ENCODE measurements at regions not wholly inside any gene's neighbourhood (a gene's known extent, or its start where the extent isn't known, plus 50 kb on each side); places are given as distances from the start of the nearest gene placed in this dataset.

DNA sequence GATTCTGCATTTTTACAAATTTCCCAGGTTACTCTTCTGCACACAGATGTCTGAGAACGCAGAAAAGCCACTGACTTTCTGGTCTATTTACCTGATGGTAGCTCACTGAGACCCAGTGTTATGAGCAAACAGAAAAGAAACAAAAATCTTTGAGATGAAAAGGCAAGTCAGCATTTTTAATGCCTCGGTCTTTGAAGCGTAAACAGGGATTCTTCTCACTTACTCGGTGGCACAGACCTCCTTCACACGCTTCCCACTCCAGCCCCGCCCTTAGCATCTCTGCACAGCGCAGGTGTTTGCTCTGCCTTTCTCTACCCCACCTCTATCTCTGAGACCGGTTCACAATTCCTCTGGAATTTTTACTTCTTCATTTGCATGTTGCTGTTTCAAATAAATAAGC, 195.0 kb upstream of the IRX1 start:
- Histone ChIP-seq H3K27ac (ENCODE audit: low read depth, low read length, severe bottlenecking) (no peak overlapping the region), H3K4me3 (ENCODE audit: extremely low read depth, insufficient read depth, low read length, poor library complexity, severe bottlenecking) (no peak overlapping the region), H3K9me3 (ENCODE audit: control insufficient read depth, low read length) (peaks cover 6% of the 10 kb centered on the region), H3K4me1 (ENCODE audit: control insufficient read depth, insufficient read depth, low read length, poor library complexity, severe bottlenecking) (no peaks in the 10 kb centered on the region), H3K36me3 (ENCODE audit: control insufficient read depth, insufficient read depth, low read length) (no peaks in the 10 kb centered on the region)
- WGBS, 2 experiments (ENCODE audit: insufficient coverage in 2 of 2): 76 to 95% methylated on average over 8 of the region's 8 CpGs

DNA sequence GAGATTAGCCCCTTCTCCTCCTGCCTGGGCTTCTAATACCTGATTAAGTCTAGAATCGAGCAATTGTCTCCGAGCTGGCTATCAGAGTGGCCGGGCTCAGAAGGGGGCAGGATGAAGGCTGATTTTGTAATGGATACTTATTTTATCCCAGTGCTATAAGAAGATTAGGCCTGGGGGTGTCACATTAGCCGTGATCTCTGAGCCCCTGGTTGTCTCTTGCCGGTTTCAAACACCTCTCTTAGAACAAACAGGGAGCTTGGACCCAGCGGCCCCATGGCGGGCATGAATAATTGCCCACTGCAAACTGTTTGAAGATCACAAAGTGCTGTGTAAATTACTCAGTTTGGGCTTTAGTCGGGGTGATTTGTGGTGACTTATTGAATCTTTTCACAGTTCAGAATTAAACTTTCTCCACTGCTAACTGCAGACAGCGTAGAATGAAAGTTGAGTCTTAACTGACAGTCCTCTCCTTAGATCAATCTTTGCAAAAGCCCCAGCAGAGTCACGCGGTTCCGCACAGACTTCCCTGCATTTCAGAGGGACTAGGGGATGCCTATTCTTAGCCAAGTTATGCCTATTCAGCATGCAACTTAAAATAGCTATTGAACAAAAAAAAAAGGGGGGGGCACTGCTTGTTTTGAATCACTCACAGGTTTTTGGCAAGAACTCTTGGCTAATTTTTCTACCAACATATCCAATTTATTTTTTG, 200.6 kb upstream of the IRX1 start:
- Histone ChIP-seq H3K27ac (ENCODE audit: low read depth, low read length, severe bottlenecking) (no peak overlapping the region), H3K4me3 (ENCODE audit: extremely low read depth, insufficient read depth, low read length, poor library complexity, severe bottlenecking) (no peak overlapping the region), H3K9me3 (ENCODE audit: control insufficient read depth, low read length) (peaks cover 6% of the 10 kb centered on the region), H3K4me1 (ENCODE audit: control insufficient read depth, insufficient read depth, low read length, poor library complexity, severe bottlenecking) (no peaks in the 10 kb centered on the region), H3K36me3 (ENCODE audit: control insufficient read depth, insufficient read depth, low read length) (no peaks in the 10 kb centered on the region)
- 54 to 67% methylated on average over 3 to 8 of the region's 12 CpGs for WGBS, 2 experiments (ENCODE audit: insufficient coverage in 2 of 2)

DNA sequence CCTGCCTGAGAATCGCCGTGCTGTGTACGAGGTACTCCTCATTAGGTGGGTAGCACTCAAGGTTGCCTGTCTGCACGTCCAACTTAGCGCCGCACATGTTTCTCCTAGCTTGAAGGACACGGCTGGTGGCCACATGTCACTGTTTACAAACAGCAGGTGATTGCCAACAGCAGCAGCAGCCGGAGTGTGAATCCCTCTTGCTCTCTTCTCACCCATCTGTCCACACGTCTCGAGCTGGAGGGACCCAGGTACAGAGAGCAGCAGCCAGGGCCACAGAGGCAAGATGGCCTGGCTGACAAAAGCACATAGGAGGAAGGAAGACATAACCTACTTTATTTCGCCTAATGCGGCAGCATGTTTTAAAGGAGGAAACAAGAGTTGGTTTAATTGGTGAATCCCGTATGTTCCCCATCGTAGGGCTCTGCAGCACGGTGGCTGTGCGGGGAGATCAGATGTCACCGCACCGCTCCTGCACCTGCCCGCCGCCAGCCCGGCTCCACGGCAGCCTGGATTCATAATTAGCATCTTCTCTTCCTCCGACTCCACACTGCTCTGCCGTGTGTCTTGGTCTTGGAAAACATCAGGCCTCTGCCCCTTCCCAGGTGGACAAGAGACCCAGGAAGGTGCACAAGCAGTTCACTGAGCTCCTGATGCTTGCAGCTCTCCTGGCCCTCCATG, 201.6 kb upstream of the IRX1 start:
- Histone ChIP-seq H3K9me3 (ENCODE audit: control insufficient read depth, low read length) (no peaks in the 10 kb centered on the region), H3K36me3 (ENCODE audit: control insufficient read depth, insufficient read depth, low read length) (no peaks in the 10 kb centered on the region), H3K4me3 (ENCODE audit: extremely low read depth, insufficient read depth, low read length, poor library complexity, severe bottlenecking) (no peak overlapping the region), H3K4me1 (ENCODE audit: control insufficient read depth, insufficient read depth, low read length, poor library complexity, severe bottlenecking) (no peaks in the 10 kb centered on the region), H3K27ac (ENCODE audit: low read depth, low read length, severe bottlenecking) (no peak overlapping the region)
- 86 to 89% methylated on average over 19 to 23 of the region's 24 CpGs for WGBS, 2 experiments (ENCODE audit: insufficient coverage in 2 of 2)

DNA sequence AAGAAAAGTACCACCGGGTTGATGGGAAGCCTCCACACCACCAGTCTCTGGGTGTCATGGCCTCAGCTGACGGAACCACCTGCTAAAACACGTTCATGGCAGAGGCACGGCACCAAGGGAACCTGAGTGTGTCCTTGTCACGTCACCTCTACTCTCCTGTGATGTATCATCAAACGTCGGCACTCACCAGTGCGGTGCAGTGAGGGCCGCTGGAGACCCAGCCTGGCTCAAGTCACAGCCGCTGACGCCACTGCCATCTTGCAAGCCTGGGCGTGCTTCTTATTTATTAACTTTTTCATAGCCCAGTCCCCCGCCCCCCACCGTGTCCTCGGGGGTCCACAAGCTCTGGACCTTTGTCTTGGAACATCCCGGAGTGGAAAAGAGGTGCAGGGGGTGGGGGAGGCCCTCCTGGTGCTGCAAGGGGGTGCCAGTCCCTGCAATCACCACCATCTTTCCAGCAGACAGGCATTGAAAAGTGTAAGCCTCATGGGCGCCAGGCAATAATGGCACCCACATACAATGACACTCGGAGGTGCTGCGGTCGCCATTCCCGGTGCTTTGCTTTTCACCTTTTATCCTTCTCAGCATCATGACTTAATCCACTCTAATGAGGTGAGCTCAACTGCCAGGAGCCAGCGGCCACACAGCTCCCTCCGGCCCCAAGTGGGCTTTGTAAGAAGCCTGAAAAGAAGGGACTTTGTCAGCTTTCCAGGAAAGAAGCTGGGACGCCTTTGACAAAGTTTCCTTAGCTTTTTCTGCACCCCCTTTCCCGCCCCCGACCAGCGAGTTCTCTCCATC, 202.3 kb upstream of the IRX1 start:
- no peaks in the 10 kb centered on the region for H3K36me3 ChIP-seq (ENCODE audit: control insufficient read depth, insufficient read depth, low read length)
- H3K4me1 ChIP-seq (ENCODE audit: control insufficient read depth, insufficient read depth, low read length, poor library complexity, severe bottlenecking): no peaks in the 10 kb centered on the region
- H3K4me3 ChIP-seq (ENCODE audit: extremely low read depth, insufficient read depth, low read length, poor library complexity, severe bottlenecking): no peak overlapping the region
- no peaks in the 10 kb centered on the region for H3K9me3 ChIP-seq (ENCODE audit: control insufficient read depth, low read length)
- WGBS, 2 experiments (ENCODE audit: insufficient coverage in 2 of 2): 89 to 93% methylated on average over 18 to 21 of the region's 27 CpGs
- no peak overlapping the region for H3K27ac ChIP-seq (ENCODE audit: low read depth, low read length, severe bottlenecking)

DNA sequence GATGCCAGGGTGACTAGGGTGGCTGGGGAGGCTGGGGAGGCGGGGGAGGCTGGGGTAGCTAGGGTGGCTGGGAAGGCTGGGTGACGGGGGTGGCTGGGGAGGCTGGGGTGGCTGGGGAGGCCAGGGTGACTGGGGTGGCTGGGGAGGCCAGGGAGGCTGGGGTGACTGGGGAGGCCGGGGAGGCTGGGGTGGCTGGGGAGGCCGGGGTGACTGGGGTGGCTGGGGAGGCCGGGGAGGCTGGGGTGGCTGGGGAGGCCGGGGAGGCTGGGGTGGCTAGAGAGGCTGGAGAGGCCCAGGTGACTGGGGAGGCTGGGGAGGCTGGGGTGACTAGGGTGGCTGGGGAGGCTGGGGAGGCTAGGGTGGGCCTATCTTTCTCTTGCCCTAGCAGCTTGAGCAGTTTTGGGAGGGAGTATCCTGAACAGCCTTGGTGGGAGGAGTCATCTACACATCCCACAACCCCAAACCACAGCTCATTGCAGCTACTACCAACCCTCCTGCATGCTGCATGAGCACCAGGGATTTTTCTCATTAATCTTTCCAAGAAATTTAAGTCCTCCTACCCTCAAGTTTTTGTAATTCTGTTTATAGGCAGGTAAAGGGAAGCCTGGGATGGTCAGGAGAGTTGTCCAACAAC, 203.2 kb upstream of the IRX1 start:
- Histone ChIP-seq H3K4me3 (ENCODE audit: extremely low read depth, insufficient read depth, low read length, poor library complexity, severe bottlenecking) (no peak overlapping the region), H3K9me3 (ENCODE audit: control insufficient read depth, low read length) (no peaks in the 10 kb centered on the region), H3K27ac (ENCODE audit: low read depth, low read length, severe bottlenecking) (no peak overlapping the region), H3K4me1 (ENCODE audit: control insufficient read depth, insufficient read depth, low read length, poor library complexity, severe bottlenecking) (no peaks in the 10 kb centered on the region), H3K36me3 (ENCODE audit: control insufficient read depth, insufficient read depth, low read length) (no peaks in the 10 kb centered on the region)
- WGBS, 2 experiments (ENCODE audit: insufficient coverage in 2 of 2): 80% methylated on average over 1 of the region's 6 CpGs; no CpG with 5 or more reads in 1 of the 2 experiments

DNA sequence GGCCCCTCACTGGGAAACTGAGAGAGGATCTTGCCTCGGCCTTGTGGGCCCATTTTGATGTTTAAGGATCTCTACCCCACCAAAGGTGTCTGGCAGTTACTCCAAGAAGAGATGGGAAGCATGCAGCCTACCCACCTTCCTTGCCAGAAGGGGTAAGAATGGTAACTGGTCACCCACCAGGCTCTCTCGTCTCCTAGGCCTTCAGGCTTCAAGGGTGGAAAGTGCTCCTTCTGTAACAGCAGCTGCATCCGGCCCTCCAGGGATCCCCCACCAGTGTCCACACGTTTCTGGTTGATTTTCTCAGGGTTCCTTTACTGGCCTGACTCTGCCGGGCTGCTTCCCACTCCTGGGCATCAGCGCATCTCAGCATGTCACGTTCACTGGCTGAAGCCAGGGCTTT, 204.4 kb upstream of the IRX1 start:
- Histone ChIP-seq H3K4me3 (ENCODE audit: extremely low read depth, insufficient read depth, low read length, poor library complexity, severe bottlenecking) (no peak overlapping the region), H3K9me3 (ENCODE audit: control insufficient read depth, low read length) (no peaks in the 10 kb centered on the region), H3K27ac (ENCODE audit: low read depth, low read length, severe bottlenecking) (no peak overlapping the region), H3K4me1 (ENCODE audit: control insufficient read depth, insufficient read depth, low read length, poor library complexity, severe bottlenecking) (no peaks in the 10 kb centered on the region), H3K36me3 (ENCODE audit: control insufficient read depth, insufficient read depth, low read length) (no peaks in the 10 kb centered on the region)
- 78 to 91% methylated on average over 4 to 6 of the region's 7 CpGs for WGBS, 2 experiments (ENCODE audit: insufficient coverage in 2 of 2)

DNA sequence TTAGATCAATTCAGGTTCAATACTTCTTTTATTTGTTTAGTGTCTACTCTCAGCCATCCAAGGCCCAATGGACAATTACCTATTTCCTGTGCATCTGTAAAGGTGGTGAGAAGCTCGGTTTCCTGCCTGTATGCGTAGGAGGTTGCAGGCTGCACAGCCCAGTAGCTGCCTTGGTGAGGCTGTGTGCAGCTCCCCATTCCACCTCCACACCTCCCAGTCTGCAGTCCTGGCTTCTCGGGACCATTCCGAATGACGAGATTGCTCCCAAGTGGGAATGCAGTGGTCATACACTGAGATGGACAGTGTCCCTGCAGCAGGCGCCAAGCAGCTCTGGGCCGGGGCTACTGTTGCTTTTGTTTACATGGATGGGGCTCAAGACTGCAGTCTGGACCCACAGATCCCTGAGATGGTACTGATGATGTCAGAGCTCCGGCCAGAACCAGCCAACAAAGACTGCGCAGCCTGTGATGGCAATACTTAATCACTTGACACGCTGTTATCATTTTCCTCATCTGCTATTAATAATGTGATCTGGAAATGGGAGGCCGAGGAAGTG, 206.1 kb upstream of the IRX1 start:
- Histone ChIP-seq H3K36me3 (ENCODE audit: control insufficient read depth, insufficient read depth, low read length) (no peaks in the 10 kb centered on the region), H3K4me3 (ENCODE audit: extremely low read depth, insufficient read depth, low read length, poor library complexity, severe bottlenecking) (no peak overlapping the region), H3K9me3 (ENCODE audit: control insufficient read depth, low read length) (no peaks in the 10 kb centered on the region), H3K27ac (ENCODE audit: low read depth, low read length, severe bottlenecking) (no peak overlapping the region), H3K4me1 (ENCODE audit: control insufficient read depth, insufficient read depth, low read length, poor library complexity, severe bottlenecking) (no peaks in the 10 kb centered on the region)
- 82 to 100% methylated on average over 2 to 3 of the region's 11 CpGs for WGBS, 2 experiments (ENCODE audit: insufficient coverage in 2 of 2)

DNA sequence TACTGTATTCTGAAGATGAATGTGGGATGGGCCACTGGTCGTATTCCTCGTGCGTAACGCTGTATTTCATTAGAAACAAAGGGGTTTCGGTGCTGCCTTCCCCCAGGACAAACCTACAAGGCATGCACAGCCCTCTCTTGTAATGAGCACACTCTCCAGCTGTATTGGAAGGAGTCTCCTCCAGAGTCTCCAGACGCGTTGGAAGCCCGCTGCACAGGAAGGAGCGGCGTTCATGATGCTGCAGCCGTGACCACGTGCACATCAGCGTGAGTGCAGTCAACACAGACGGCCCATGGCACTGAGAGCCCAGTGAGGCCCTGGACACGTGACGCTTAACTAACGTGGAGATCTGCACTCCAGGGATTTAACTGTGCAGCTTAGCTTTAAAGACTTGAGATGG, 209.0 kb upstream of the IRX1 start:
- no peaks in the 10 kb centered on the region for H3K4me1 ChIP-seq (ENCODE audit: control insufficient read depth, insufficient read depth, low read length, poor library complexity, severe bottlenecking)
- WGBS, 2 experiments (ENCODE audit: insufficient coverage in 2 of 2): 83 to 84% methylated on average over 14 to 17 of the region's 17 CpGs
- no peak overlapping the region for H3K27ac ChIP-seq (ENCODE audit: low read depth, low read length, severe bottlenecking)
- no peaks in the 10 kb centered on the region for H3K36me3 ChIP-seq (ENCODE audit: control insufficient read depth, insufficient read depth, low read length)
- H3K9me3 ChIP-seq (ENCODE audit: control insufficient read depth, low read length): no peaks in the 10 kb centered on the region
- H3K4me3 ChIP-seq (ENCODE audit: extremely low read depth, insufficient read depth, low read length, poor library complexity, severe bottlenecking): no peak overlapping the region

DNA sequence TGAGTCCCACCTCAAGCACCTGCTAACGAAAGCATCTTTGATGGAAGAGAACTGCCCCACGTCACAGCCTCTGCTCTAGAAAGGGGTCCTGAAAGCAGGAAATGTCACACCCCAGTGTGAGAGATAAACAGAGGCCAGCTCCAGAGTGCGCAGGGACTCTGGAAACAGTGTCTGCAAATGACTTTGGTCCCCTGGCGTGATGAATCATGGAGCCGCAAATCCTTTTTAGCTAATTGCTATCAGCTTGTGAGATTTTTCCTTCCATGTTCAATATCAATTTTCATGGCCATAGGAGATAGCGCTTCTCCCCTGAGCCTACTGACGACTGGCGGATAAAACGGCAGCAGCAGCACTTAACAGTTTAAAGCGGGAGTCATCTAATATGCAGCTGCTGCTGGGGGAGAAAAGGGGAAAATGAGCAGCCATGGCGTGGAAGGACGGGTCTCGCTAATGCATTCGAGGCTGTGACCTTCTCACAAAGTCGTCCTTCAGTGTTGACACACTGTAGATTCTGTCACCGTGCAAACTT, 209.6 kb upstream of the IRX1 start:
- Histone ChIP-seq H3K4me1 (ENCODE audit: control insufficient read depth, insufficient read depth, low read length, poor library complexity, severe bottlenecking) (no peaks in the 10 kb centered on the region), H3K9me3 (ENCODE audit: control insufficient read depth, low read length) (no peaks in the 10 kb centered on the region), H3K27ac (ENCODE audit: low read depth, low read length, severe bottlenecking) (no peak overlapping the region), H3K36me3 (ENCODE audit: control insufficient read depth, insufficient read depth, low read length) (no peaks in the 10 kb centered on the region), H3K4me3 (ENCODE audit: extremely low read depth, insufficient read depth, low read length, poor library complexity, severe bottlenecking) (no peak overlapping the region)
- 81 to 83% methylated on average over 16 of the region's 16 CpGs for WGBS, 2 experiments (ENCODE audit: insufficient coverage in 2 of 2)

DNA sequence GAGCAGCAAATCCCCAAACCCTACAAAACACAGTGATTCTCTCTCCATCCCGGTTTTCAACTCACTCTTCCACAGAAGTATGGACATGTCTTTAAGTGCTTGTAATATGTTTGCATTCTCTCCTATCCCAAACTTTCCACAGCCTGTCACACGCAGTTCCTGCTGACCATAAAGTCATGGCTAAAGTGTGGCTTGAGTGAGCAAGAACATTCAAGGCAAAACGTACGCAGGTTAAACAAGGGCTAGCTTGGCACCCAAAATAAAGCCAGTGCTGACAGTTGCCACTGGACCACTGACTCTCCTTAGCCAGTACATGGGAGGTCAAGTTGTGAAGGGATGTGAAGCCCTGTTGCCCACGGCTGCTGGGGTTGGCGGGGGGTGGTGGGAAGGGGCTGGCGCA, 211.1 kb upstream of the IRX1 start:
- H3K4me3 ChIP-seq (ENCODE audit: extremely low read depth, insufficient read depth, low read length, poor library complexity, severe bottlenecking): no peak overlapping the region
- 98% methylated on average over 5 to 6 of the region's 7 CpGs for WGBS, 2 experiments (ENCODE audit: insufficient coverage in 2 of 2)
- H3K4me1 ChIP-seq (ENCODE audit: control insufficient read depth, insufficient read depth, low read length, poor library complexity, severe bottlenecking): no peaks in the 10 kb centered on the region
- no peaks in the 10 kb centered on the region for H3K9me3 ChIP-seq (ENCODE audit: control insufficient read depth, low read length)
- no peaks in the 10 kb centered on the region for H3K36me3 ChIP-seq (ENCODE audit: control insufficient read depth, insufficient read depth, low read length)
- no peak overlapping the region for H3K27ac ChIP-seq (ENCODE audit: low read depth, low read length, severe bottlenecking)

Data from mesodermal cell (in vitro differentiated cells).